ENCODE measurements at regions not wholly inside any gene's neighbourhood (a gene's known extent, or its start where the extent isn't known, plus 50 kb on each side); places are given as distances from the start of the nearest gene placed in this dataset.

GRCh38 chr3:117788506-117788905 lies 1078.9 kb downstream of the TUSC7 start:
- intact Hi-C loops (cut with micrococcal nuclease) = no loop called here
- H3K4me3 Mint-ChIP-seq = no peak overlapping the region
- DNase-seq (no peak), ATAC-seq (ENCODE audit: low read depth) (no peak)
- H3K27ac Mint-ChIP-seq = no peak overlapping the region
- H3K36me3 Mint-ChIP-seq (ENCODE audit: low read depth) = no peaks in the 10 kb centered on the region
- no peaks in the 10 kb centered on the region for H3K27me3 Mint-ChIP-seq
- no peaks in the 10 kb centered on the region for H3K9me3 Mint-ChIP-seq
- ChIA-PET POLR2A (no interaction called here), CTCF (no interaction called here)
- TF ChIP-seq CTCF (IDR thresholded peaks at IDR 0.05) = no peak
- H3K4me1 Mint-ChIP-seq = no peaks in the 10 kb centered on the region

GRCh38 chr3:117790235-117790987 lies 1080.8 kb downstream of the TUSC7 start:
- no peaks in the 10 kb centered on the region for H3K27me3 Mint-ChIP-seq
- H3K27ac Mint-ChIP-seq = no peak overlapping the region
- ChIA-PET CTCF (no interaction called here), POLR2A (no interaction called here)
- no peaks in the 10 kb centered on the region for H3K4me1 Mint-ChIP-seq
- intact Hi-C loops (cut with micrococcal nuclease) = no loop called here
- DNase-seq (no peak), ATAC-seq (ENCODE audit: low read depth) (no peak)
- no peak overlapping the region for H3K4me3 Mint-ChIP-seq
- TF ChIP-seq CTCF (IDR thresholded peaks at IDR 0.05) = no peak
- H3K36me3 Mint-ChIP-seq (ENCODE audit: low read depth) = no peaks in the 10 kb centered on the region
- H3K9me3 Mint-ChIP-seq = no peaks in the 10 kb centered on the region

- H3K4me1 Mint-ChIP-seq = no peaks in the 10 kb centered on the region
- H3K36me3 Mint-ChIP-seq (ENCODE audit: low read depth) = no peaks in the 10 kb centered on the region
- ATAC-seq (ENCODE audit: low read depth) = no peak
- TF ChIP-seq CTCF (IDR thresholded peaks at IDR 0.05) = no peak
- intact Hi-C loops (cut with micrococcal nuclease) = no loop called here
- H3K4me3 Mint-ChIP-seq = no peak overlapping the region
- no peak overlapping the region for H3K27ac Mint-ChIP-seq
- DNase-seq = no peak
- no peaks in the 10 kb centered on the region for H3K27me3 Mint-ChIP-seq
- peaks cover under 1% of the 10 kb centered on the region for H3K9me3 Mint-ChIP-seq
- ChIA-PET CTCF (no interaction called here), POLR2A (no interaction called here)
Measured at GRCh38 chr3:117793622-117794265, 1084.2 kb downstream of the TUSC7 start.

- ATAC-seq (ENCODE audit: low read depth) (no peak), DNase-seq (no peak)
- Mint-ChIP-seq H3K4me1 (no peaks in the 10 kb centered on the region), H3K9me3 (peaks cover 3% of the 10 kb centered on the region), H3K27ac (no peak overlapping the region), H3K36me3 (ENCODE audit: low read depth) (no peaks in the 10 kb centered on the region), H3K4me3 (no peak overlapping the region), H3K27me3 (no peaks in the 10 kb centered on the region)
- intact Hi-C loops (cut with micrococcal nuclease) = no loop called here
- POLR2A ChIA-PET = no interaction called here
- CTCF ChIA-PET = no interaction called here
- TF ChIP-seq CTCF (IDR thresholded peaks at IDR 0.05) = no peak
Measured at GRCh38 chr3:117798221-117798620, 1088.6 kb downstream of the TUSC7 start.

GRCh38 chr3:117798687-117799386 lies 1089.3 kb downstream of the TUSC7 start:
- peaks cover 3% of the 10 kb centered on the region for H3K9me3 Mint-ChIP-seq
- intact Hi-C loops (cut with micrococcal nuclease) = no loop called here
- no peaks in the 10 kb centered on the region for H3K27me3 Mint-ChIP-seq
- CTCF ChIA-PET = no interaction called here
- DNase-seq (no peak), ATAC-seq (ENCODE audit: low read depth) (no peak)
- H3K4me1 Mint-ChIP-seq = no peaks in the 10 kb centered on the region
- TF ChIP-seq CTCF (IDR thresholded peaks at IDR 0.05) = no peak
- POLR2A ChIA-PET = no interaction called here
- H3K36me3 Mint-ChIP-seq (ENCODE audit: low read depth) = no peaks in the 10 kb centered on the region
- no peak overlapping the region for H3K4me3 Mint-ChIP-seq
- H3K27ac Mint-ChIP-seq = no peak overlapping the region
